NCI-H1694 (cell line): ENCODE measurements at regions not wholly inside any gene's neighbourhood (a gene's known extent, or its start where the extent isn't known, plus 50 kb on each side); places are given as distances from the start of the nearest gene placed in this dataset.

Source experiments
- DNase-seq: peaks from one replicate; lab custom pipeline; 2025; lab: John Stamatoyannopoulos, UW

GRCh38 chr7:26487780-26488515, 196.3 kb downstream of the SNX10 start:
- no peak for DNase-seq

- DNase-seq, result no peak
Observed at GRCh38 chr7:26489391-26489790, 197.7 kb downstream of the SNX10 start.

GRCh38 chr7:26489906-26490639, 198.4 kb downstream of the SNX10 start:
- DNase-seq, result no peak

- peak; percentile 88 for DNase-seq
Observed at GRCh38 chr7:26490640-26491624, 199.3 kb downstream of the SNX10 start.

GRCh38 chr7:26492816-26493215, 201.2 kb downstream of the SNX10 start:
- DNase-seq, result peak; percentile 93

GRCh38 chr7:26493737-26494428, 202.2 kb downstream of the SNX10 start:
- no peak for DNase-seq

GRCh38 chr7:26495569-26495968, 203.9 kb downstream of the SNX10 start:
- DNase-seq, result no peak

- no peak for DNase-seq
Observed at GRCh38 chr7:26497801-26498596, 206.3 kb downstream of the SNX10 start.

GRCh38 chr7:26499315-26499897, 207.7 kb downstream of the SNX10 start:
- DNase-seq, result no peak

- no peak for DNase-seq
Observed at GRCh38 chr7:26500749-26501352, 209.2 kb downstream of the SNX10 start.

- DNase-seq, result no peak
Observed at GRCh38 chr7:26504411-26505120, 212.9 kb downstream of the SNX10 start.

GRCh38 chr7:26506196-26506595, 214.5 kb downstream of the SNX10 start:
- no peak for DNase-seq

GRCh38 chr7:26507108-26507987, 215.7 kb downstream of the SNX10 start:
- DNase-seq, result no peak

- no peak for DNase-seq
Observed at GRCh38 chr7:26508481-26508880, 216.8 kb downstream of the SNX10 start.

GRCh38 chr7:26508917-26509316, 217.3 kb downstream of the SNX10 start:
- no peak for DNase-seq

- DNase-seq, result no peak
Observed at GRCh38 chr7:26510231-26510957, 218.7 kb downstream of the SNX10 start.

GRCh38 chr7:26511866-26512265, 220.2 kb downstream of the SNX10 start:
- DNase-seq, result no peak

GRCh38 chr7:26512737-26513136, 221.1 kb downstream of the SNX10 start:
- DNase-seq, result no peak
